SK-N-MC (cell line): ENCODE measurements at regions not wholly inside any gene's neighbourhood (a gene's known extent, or its start where the extent isn't known, plus 50 kb on each side); places are given as distances from the start of the nearest gene placed in this dataset.

Experiments used
- FOXP2 ChIP-seq: optimal IDR thresholded peaks from 2 replicates; pipeline ENCODE3; 2011; ENCODE audit warnings: mild to moderate bottlenecking, moderate library complexity; ENCODE audit not compliant: insufficient read depth; ENCODE audit errors: extremely low read length, control extremely low read depth
- POLR2AphosphoS5 ChIP-seq: IDR thresholded peaks from 2 replicates; pipeline ENCODE4 v1.6.1; 2012; ENCODE audit warnings: mild to moderate bottlenecking, low read depth, low read length, borderline replicate concordance

DNA sequence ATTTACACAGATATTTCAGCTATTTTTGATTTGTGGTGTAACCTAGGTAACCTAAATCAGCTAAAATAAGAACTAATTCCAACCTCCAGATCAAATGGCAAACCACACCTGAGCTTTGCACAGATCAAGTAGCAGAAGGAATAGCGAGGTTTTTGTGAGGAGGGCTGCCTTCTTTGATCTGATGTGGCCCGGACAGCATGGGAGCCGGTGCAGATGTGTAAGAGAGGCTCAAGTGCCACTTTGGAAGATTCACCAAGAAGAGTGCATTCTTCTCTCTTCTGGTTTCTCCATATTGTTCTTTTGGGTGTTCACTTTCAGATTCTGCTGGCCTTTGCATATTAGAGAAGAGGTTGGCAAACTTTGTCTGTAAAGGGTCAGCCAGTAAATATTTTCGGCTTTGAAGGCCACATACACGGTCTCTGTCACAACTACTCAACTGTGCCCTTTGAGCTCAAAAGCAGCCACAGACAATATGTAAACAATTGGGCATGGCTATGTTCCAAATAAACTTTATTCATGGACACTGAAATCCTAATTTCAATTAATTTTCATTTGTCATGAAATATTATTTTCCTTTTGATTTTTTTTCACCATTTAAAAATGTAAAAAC lies 78.9 kb upstream of the FAM9C start:
- TF ChIP-seq POLR2AphosphoS5, result no peak
- TF ChIP-seq FOXP2, result no peak
